ENCODE measurements at regions not wholly inside any gene's neighbourhood (a gene's known extent, or its start where the extent isn't known, plus 50 kb on each side); places are given as distances from the start of the nearest gene placed in this dataset.

DNA sequence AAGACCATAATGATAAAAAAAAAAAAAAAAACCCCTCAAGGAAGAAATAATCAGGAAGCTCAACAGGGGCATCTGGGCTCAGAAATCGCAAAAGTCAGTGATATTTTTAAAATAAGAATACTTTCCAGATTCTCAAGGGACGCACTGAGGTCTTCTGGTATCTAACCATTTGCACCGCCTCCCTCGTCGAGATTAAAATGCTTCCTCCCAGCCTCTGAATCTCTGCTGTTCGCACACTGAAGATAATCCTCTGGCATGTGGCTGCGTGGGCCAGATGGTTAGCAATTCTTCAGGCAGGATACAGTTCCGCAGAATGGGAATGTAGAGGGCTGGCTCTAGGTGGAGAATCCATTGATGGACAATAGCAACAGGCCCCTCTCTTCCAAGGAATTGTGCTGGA, 211.7 kb upstream of the CDH5 start:
- no peaks in the 10 kb centered on the region for H3K79me2 ChIP-seq (ENCODE audit: insufficient read depth, low read length)
- no peak for ATAC-seq
- no peak overlapping the region for H3K27ac ChIP-seq (ENCODE audit: low read depth, low read length)
- H3K4me2 ChIP-seq (ENCODE audit: low read length): no peak overlapping the region
- no peaks in the 10 kb centered on the region for H3K4me1 ChIP-seq (ENCODE audit: control insufficient read depth in 1 of 2, insufficient read depth in 2 of 2, low read length in 2 of 2)
- H3K27me3 ChIP-seq (ENCODE audit: insufficient read depth, low read length): peaks cover 7% of the 10 kb centered on the region
- ChIA-PET POLR2A (no interaction called here), RAD21 (ENCODE audit: low non-redundant PET in 1 of 2, low total read pairs in 2 of 2, uncharacterized antibody in 2 of 2, unreplicated experiment in 2 of 2) (no interaction called here), CTCF (no interaction called here)
- no peak overlapping the region for H3K9ac ChIP-seq (ENCODE audit: low read length)
- TF ChIP-seq, protein P1, sequence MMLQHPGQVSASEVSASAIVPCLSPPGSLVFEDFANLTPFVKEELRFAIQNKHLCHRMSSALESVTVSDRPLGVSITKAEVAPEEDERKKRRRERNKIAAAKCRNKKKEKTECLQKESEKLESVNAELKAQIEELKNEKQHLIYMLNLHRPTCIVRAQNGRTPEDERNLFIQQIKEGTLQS (IDR thresholded peaks at IDR 0.05): no peak
- TF ChIP-seq CEBPB (IDR thresholded peaks at IDR 0.05; ENCODE audit: low read depth) (no peak), YY1 (IDR thresholded peaks at IDR 0.05; ENCODE audit: extremely low read depth, insufficient replicate concordance, low read depth, low read length) (no peak), EZH2phosphoT487 (IDR thresholded peaks at IDR 0.05; ENCODE audit: borderline replicate concordance) (no peak), ZNF274 (IDR thresholded peaks at IDR 0.05; ENCODE audit: low read depth, low read length) (no peak), CBX3 (IDR thresholded peaks at IDR 0.05; ENCODE audit: low read depth) (no peak), FOSL1 (IDR thresholded peaks at IDR 0.05; ENCODE audit: low read depth) (no peak)
- H2AFZ ChIP-seq (ENCODE audit: low read depth, low read length, poor library complexity, severe bottlenecking): no peak overlapping the region
- no peaks in the 10 kb centered on the region for H3K36me3 ChIP-seq (ENCODE audit: control insufficient read depth in 1 of 2, insufficient read depth in 2 of 2, low read length in 2 of 2)
- BruUV-seq (replicated peaks): no TSS peak
- DNase-seq (ENCODE audit: low read depth, low spot score): no peak
- intact Hi-C loops (cut with micrococcal nuclease): no loop called here
- H3K9me2 ChIP-seq (ENCODE audit: insufficient read depth): no peaks in the 10 kb centered on the region
- H3K9me3 ChIP-seq (ENCODE audit: control insufficient read depth in 1 of 2, insufficient read depth in 1 of 2, low read depth in 1 of 2, low read length in 2 of 2): no peaks in the 10 kb centered on the region
- H3K4me3 ChIP-seq (replicated peaks in 1 of 2; ENCODE audit: low read depth in 1 of 2, low read length in 2 of 2): no peak overlapping the region
- no peaks in the 10 kb centered on the region for H4K20me1 ChIP-seq (ENCODE audit: insufficient read depth)

DNA sequence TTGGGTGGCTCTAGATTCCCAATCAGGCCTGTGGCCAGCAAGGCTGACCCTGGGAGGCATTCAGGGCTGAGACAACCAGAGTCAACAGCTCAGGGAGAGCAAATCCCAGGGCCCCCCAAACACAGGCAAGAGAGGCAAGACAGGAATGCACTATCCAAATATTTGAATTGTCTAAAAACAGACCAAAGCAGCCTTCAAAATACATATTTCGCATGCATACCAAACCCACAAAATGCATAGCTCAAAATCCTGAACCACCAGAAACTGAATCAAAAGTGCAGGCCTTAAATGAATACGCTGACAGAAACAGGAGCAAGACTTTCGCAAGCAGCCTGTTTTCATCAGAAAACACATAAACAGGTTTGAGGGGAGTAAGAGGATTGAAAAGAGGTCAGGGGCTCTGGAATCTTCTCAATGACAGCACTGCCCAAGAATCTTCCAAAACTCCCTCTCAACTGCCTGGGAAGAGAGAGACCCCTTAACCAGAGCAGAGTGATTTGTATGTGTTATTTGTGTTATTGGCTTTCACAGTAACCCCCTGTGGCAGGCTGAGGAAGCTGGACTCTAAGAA, 213.6 kb upstream of the CDH5 start:
- Histone ChIP-seq H3K9me2 (ENCODE audit: insufficient read depth) (no peaks in the 10 kb centered on the region), H3K27me3 (ENCODE audit: insufficient read depth, low read length) (peaks cover 18% of the 10 kb centered on the region), H2AFZ (ENCODE audit: low read depth, low read length, poor library complexity, severe bottlenecking) (no peak overlapping the region), H3K79me2 (ENCODE audit: insufficient read depth, low read length) (no peaks in the 10 kb centered on the region), H3K27ac (ENCODE audit: low read depth, low read length) (no peak overlapping the region), H3K9ac (ENCODE audit: low read length) (no peak overlapping the region), H3K4me3 (replicated peaks in 1 of 2; ENCODE audit: low read depth in 1 of 2, low read length in 2 of 2) (no peak overlapping the region), H3K36me3 (ENCODE audit: control insufficient read depth in 1 of 2, insufficient read depth in 2 of 2, low read length in 2 of 2) (no peaks in the 10 kb centered on the region), H4K20me1 (ENCODE audit: insufficient read depth) (no peaks in the 10 kb centered on the region), H3K4me1 (ENCODE audit: control insufficient read depth in 1 of 2, insufficient read depth in 2 of 2, low read length in 2 of 2) (no peaks in the 10 kb centered on the region), H3K9me3 (ENCODE audit: control insufficient read depth in 1 of 2, insufficient read depth in 1 of 2, low read depth in 1 of 2, low read length in 2 of 2) (no peaks in the 10 kb centered on the region), H3K4me2 (ENCODE audit: low read length) (no peak overlapping the region)
- ATAC-seq (no peak), DNase-seq (ENCODE audit: low read depth, low spot score) (no peak)
- RAD21 ChIA-PET (ENCODE audit: low non-redundant PET in 1 of 2, low total read pairs in 2 of 2, uncharacterized antibody in 2 of 2, unreplicated experiment in 2 of 2): no interaction called here
- POLR2A ChIA-PET: no interaction called here
- no TSS peak for BruUV-seq (replicated peaks)
- TF ChIP-seq ZBTB33 (IDR thresholded peaks at IDR 0.05; ENCODE audit: extremely low read depth, insufficient replicate concordance, low read length) (no peak), EGR1 (IDR thresholded peaks at IDR 0.05; ENCODE audit: low read depth) (no peak), FOSL1 (IDR thresholded peaks at IDR 0.05; ENCODE audit: low read depth) (no peak)
- CTCF ChIA-PET: no interaction called here
- intact Hi-C loops (cut with micrococcal nuclease): no loop called here
